ENCODE measurements at regions not wholly inside any gene's neighbourhood (a gene's known extent, or its start where the extent isn't known, plus 50 kb on each side); places are given as distances from the start of the nearest gene placed in this dataset. TPM values are rescaled to one million over a fixed set of nuclear protein-coding genes. Genes with fewer than 3 reads are reported as not detected.

DNA sequence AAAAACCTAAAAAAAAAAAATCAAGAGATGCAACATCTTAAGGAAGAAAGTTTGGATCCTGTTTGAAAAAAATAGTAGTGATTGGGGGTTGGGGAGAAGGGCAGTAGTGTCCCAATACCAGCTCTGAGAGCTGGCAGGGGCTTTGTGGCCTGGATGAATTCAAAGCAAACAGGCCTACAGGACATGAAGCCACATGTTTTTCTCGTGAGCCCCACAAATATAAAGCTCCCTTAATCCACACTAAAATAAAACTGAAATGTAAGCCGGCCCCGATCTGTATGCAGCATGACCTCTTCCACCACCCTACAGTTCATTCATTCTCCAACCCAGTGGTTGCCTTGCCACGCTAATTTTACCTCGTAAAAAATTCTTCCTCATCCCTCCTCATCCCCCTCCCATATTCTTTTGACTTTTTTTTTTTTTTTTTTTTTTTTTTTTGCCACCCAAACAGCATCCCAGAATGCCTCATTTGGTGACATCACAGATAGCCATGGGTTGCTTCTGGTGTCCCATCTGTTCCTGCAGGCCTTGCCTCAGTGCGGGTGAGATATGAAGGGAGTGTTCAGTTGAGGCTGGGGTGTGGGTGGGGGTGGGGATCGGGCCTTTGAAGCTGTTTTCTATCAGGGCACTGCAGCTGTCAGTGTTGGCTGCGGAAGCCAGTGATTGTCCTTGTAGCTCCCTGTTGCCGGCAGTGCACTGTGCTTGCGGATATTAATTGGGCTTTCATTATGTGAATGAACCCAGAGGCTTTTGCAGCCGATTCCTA, 81.6 kb upstream of the NFIB start:
- DNase-seq = peak; percentile 90

DNA sequence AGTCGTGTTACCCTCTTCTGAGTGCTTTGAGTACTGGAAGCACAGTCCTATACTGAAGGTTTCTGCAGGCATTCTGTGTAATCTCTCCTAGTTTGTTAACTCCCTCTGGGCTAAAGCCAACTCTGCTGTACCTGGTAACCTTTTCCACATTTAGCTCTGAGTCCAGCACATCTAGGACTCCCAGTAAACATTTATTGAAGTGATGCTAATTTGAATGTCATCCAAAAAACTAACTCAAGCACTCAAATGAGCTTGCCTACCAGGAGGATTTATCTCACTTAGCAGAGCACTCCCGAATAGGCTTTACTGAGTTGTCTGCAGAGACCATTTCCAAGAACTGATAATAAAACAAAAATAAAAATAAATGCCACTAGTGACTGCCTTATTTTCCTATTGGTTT, 79.5 kb upstream of the NFIB start:
- no peak for DNase-seq

DNA sequence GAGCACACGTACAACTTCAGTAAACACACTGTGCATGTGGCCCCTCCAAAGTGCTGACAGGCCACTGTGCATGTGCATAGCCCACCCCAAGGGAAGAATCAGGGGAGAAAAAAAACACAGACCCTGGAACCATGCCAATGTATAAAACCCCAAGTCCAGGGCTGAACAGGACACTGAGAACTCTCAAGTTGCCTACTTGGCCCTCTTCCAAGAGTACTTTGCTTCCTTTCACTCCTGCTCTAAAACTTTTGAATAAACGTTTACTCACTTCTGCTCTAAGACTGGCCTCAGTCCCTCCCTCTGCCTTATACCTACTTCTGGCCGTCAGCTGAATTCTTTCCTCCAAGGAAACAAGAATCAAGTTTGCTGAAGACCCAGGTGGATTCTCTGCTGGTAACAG, 77.7 kb upstream of the NFIB start:
- DNase-seq = no peak

DNA sequence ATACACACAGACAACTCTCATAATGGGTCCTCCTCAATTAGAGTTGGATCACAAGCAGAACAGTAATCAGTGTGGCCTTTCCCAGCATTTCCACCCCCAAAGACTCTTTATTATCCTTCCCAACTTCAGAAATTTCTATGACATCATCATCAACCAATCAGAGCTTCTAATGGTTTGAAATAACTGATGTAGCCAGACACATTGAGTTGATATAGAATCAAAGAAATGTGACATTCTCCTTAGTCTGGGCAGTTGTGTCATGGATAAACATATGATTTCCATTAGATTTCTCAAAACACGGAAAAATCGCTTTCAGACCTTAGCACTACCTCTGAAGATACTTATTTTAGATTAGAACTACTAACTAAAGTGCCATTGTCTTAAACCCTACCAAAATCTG, 75.7 kb upstream of the NFIB start:
- no peak for DNase-seq

DNA sequence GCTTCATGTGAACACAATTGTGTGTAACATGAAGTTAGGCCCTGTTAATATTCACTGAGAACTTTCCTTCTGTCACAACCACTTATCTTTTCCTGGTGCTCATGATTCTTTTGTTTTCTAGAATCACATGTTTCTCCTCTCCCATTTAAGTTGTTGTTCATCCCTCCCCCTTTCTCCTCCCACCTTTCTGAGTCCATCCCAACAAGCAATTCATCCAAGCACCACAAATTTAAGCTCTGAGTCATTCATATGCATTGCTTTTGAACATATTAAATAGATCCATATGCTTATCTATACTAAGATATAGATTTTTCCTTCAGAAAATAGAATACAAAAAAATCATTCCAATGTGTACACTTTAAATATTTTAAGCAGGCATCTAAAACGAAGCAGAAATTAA, 75.2 kb upstream of the NFIB start:
- no peak for DNase-seq

DNA sequence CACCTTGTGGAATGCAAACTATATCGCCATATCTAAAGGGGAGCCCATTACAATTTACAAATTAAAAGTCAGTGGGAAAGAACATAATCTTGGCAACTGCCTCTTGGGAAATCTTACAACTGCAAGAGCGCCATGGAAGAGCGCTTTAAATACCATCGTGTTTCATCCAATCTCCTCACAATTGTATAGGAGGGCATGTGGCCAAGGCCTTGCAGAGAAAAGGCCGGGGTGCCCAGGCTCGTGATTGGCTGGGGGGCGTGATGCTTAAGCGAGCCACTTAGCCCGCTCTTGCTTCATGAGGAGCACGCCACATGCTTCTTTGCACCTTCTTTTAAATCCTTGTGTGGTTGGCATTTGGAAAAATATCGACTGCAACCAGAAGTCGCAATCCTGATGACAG, 69.8 kb upstream of the NFIB start:
- no peak for DNase-seq

DNA sequence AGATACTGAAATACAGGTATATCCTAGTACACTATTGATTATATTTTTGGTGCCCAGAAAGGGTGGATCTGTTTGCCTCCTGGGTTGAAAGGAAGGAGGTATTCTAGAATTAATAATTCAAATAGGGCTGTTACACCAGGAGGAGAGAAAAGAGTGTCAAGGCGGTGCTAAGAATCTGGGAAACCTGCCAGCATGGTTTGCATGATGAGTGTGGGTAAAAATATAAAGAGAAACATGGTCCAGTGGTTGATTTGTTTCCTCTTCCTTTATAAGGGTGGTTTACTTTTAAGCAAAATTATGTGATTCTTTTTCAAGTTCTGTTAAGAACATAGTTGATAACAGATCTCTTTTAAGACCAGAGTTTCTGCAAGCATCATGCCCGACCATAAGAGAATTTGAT, 69.4 kb upstream of the NFIB start:
- peak; percentile 55 for DNase-seq

DNA sequence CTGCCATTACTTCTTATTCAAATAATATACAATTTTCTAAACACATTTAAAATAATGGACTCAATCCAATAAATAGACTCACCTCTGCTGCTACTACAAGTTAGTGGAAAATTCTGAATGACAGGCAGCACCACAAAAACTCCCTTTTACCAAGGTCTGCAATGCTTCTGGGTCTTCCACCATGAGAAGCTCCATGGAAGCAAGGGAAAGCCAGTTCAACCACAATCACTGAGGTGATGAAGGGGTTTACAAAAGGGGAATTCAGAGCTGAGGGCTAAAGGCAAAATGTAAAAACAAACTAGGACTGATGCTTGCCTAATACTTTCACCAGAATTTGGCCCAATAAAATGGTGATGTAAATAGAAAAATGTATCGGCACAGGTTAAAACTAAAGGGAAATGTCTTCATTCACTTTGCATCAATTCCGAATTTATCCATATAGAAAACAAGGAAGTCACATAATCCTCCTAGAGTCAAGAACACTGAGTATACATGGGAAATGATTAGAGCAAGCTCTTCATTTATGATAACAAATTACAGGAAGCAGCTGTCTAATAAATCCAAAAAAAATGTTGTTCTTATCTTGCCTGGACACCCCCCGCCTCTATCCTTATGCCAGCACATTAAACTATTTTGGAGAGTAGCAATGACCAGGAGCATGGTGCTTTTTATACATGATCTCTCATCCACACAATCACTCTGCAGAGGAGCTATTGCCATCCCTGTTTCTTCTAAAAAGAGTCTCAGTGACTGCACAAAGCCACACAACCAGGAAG, 66.3 kb upstream of the NFIB start:
- no peak for DNase-seq

DNA sequence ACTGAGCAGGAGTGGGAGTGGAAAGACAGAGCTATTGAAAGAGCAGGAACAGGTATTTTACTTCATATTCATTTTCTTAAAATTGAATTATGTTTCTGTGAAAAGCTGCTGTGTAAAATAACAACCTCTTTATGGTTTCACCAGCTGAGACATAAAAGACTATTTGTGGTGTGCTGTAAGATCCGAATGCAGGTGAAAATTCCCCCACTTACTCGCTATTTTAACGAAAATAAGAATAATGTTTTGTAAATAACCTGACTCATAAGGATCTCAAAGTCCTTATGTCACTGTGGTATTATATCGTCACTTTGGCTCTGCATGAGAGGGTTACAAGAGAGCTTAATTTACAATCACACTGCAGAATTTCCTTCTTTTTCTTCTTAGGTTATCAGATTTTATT, 65.3 kb upstream of the NFIB start:
- DNase-seq = no peak

DNA sequence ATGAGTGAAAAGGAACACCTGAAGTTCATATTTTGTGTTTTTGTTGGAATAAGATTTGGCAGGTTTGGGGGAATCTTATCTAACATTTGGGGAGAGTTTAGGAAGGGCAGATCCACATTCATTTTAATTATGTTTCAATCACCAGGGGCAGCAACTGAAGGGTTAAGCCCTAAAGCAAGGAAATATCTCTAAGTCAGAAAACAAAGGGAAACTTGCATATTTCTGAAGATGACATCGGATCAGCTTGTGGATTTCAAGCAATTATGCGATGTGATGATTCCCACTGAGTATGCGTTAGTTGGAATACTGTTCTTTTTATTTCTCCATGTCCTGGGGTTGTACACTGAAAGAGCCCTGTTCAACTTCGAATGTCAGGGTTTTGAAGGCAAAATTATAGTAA, 59.8 kb upstream of the NFIB start:
- no peak for DNase-seq

DNA sequence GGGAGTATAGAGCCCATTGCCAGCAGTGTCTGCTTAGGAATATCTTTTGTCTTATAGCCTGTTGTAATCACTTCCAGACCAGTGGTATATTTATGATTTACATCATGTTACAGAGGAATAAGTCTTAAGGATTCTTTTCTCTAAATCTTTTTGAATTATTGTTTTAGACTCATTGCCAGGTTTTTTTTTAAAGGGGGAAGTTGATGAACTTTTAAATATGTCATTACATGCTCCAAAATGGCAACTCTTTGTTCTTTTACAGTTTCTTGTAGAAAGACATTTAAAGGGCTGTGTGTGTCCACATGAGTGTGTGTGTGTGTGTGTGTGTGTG, 59.4 kb upstream of the NFIB start:
- DNase-seq = peak; percentile 57

DNA sequence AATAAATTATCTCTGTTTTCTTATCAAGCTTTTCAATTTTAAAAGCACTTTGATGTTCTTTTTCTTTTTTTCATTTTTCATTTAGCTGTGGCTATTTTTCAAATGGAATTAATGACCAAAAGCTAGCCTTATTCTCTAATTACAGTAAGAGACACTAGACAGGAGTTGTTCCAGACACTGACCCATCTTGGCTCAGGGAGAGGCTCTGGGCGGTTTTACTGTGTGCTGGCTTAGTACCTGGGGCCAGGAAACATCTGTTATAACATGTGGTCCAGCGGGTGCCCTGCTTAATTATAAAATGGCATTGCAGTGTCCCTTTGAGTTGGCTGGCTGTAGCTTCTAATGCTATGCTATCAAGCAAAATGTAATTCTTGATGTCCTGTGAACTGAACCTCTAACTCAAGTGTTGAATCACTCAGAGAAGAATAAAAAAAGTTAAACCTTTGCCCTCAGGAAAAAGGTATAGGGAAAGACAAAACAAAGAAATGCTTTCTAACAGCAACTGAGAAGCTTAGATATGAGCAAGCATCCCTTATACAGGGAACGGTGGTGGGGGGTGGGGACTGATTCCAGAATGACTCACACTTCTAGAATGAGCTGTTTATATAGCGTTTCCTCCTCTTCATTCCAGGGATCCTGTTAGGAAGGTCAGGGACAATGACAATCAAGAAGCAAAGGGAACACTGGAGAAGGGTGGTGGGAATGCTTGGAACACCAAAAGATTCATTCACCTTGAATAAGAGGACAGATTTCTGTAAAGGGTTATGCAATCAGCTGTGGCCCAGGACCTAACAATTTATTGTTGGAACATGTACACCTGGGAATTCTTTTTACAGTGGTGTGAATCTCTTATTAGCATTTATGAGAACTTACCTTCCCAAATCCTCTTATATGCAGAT, 58.7 kb upstream of the NFIB start:
- peak; percentile 70 for DNase-seq

DNA sequence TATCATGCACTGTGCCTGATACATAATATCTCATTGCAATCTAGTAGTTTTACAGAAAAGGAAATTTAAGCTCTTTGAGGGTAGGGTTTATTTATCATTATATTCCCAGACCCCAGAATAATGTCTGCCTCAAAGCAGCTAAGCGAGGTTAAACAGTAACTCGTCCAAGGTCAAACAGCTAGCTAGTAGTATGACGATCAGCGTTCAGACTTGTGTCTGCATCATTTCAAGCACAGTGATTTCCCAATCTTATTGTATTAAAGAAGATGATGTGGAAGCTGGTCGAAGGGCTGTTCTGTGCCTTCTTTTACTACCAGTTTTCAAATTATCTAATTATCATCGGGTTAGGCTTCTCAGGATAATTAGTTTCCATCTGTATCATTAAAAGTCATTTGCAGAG, 55.1 kb upstream of the NFIB start:
- DNase-seq = no peak

DNA sequence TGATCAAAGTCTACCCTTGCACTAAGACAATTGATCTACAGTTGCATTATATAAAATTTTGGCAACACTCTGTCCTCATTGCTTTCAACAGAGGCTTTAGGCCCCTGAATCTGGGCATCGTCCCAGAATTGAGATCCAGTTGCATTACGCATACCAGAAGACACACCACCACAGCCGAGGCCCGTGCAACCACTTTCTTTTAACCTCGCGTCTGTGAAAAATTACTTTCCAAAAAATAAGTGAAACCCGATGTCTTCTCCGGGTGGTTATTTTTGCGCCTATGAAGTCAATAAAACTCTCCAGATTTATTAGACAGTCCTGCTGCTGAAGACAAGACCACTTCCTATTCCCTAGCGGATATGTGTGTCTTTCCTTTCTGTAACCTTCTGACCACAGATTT, 52.1 kb upstream of the NFIB start:
- peak; percentile 96 for DNase-seq

DNA sequence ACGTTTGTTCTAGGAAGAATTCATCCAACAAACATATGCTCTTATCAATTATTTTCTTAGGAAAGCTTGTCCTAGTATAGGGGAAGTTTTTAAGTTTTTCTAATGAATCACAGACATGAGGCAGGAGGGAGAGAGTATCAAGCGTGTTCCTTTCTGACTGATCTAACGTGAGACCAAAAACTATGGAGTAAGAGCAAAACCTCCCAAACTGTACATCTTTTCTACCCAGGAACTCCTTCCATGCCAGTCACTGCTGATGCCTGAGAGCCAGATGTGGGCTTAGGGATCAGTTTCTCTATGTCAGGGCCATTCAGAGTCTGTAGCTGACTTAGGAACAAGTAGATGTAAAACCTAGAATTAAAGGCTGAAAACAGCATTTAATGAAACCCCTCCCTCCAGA, 51.7 kb upstream of the NFIB start:
- no peak for DNase-seq

Small RNAs in the stretch of these regions (small RNA-seq; reads per million reads assigned to genes)
- gene AL159169.1 (ENCODE audit: low replicate concordance) = not detected
